ENCODE measurements at regions not wholly inside any gene's neighbourhood (a gene's known extent, or its start where the extent isn't known, plus 50 kb on each side); places are given as distances from the start of the nearest gene placed in this dataset.

- H3K4me1 ChIP-seq, result no peaks in the 10 kb centered on the region
- no peak overlapping the region for H3K27ac ChIP-seq
- 44 to 52% methylated on average over 2 of the region's 2 CpGs for WGBS, 2 donors
- no peak for TF ChIP-seq CTCF (IDR thresholded peaks at IDR 0.05)
- no peaks in the 10 kb centered on the region for H3K27me3 ChIP-seq
- ATAC-seq (no peak), FAIRE-seq (no peak), DNase-seq (no peak)
- no peaks in the 10 kb centered on the region for H3K9me3 ChIP-seq
- no peak overlapping the region for H3K4me3 ChIP-seq
- no peaks in the 10 kb centered on the region for H3K36me3 ChIP-seq
- intact Hi-C loops (cut with DNase I), result no loop called here
Measured at GRCh38 chr21:23245255-23245654, 2247.0 kb downstream of the NCAM2 start.

- Histone ChIP-seq H3K9me3 (no peaks in the 10 kb centered on the region), H3K27me3 (no peaks in the 10 kb centered on the region), H3K4me3 (no peak overlapping the region), H3K4me1 (no peaks in the 10 kb centered on the region), H3K27ac (no peak overlapping the region), H3K36me3 (no peaks in the 10 kb centered on the region)
- DNase-seq, result no peak
- WGBS, 2 donors, result 25 to 39% methylated on average over 2 of the region's 2 CpGs
- intact Hi-C loops (cut with DNase I), result no loop called here
- TF ChIP-seq CTCF (IDR thresholded peaks at IDR 0.05), result no peak
- no peak for FAIRE-seq
- ATAC-seq, result no peak
Measured at GRCh38 chr21:23223882-23224281, 2225.7 kb downstream of the NCAM2 start.

- no peak for TF ChIP-seq CTCF (IDR thresholded peaks at IDR 0.05)
- H3K9me3 ChIP-seq, result no peaks in the 10 kb centered on the region
- intact Hi-C loops (cut with DNase I), result no loop called here
- FAIRE-seq (no peak), DNase-seq (no peak), ATAC-seq (no peak)
- no peak overlapping the region for H3K4me3 ChIP-seq
- no peaks in the 10 kb centered on the region for H3K27me3 ChIP-seq
- H3K36me3 ChIP-seq, result no peaks in the 10 kb centered on the region
- no peaks in the 10 kb centered on the region for H3K4me1 ChIP-seq
- WGBS, 2 donors, result 55 to 84% methylated on average over 1 of the region's 1 CpG
- no peak overlapping the region for H3K27ac ChIP-seq
Measured at GRCh38 chr21:23218667-23219066, 2220.5 kb downstream of the NCAM2 start.

GRCh38 chr21:23217597-23217996, 2219.4 kb downstream of the NCAM2 start:
- intact Hi-C loops (cut with DNase I), result no loop called here
- H3K27me3 ChIP-seq, result no peaks in the 10 kb centered on the region
- no peak for TF ChIP-seq CTCF (IDR thresholded peaks at IDR 0.05)
- H3K4me3 ChIP-seq, result no peak overlapping the region
- ATAC-seq, result no peak
- DNase-seq, result no peak
- H3K27ac ChIP-seq, result no peak overlapping the region
- 31 to 43% methylated on average over 1 of the region's 1 CpG for WGBS, 2 donors
- FAIRE-seq, result no peak
- H3K4me1 ChIP-seq, result no peaks in the 10 kb centered on the region
- H3K9me3 ChIP-seq, result no peaks in the 10 kb centered on the region
- H3K36me3 ChIP-seq, result no peaks in the 10 kb centered on the region

GRCh38 chr21:23215261-23215660, 2217.1 kb downstream of the NCAM2 start:
- intact Hi-C loops (cut with DNase I), result no loop called here
- no peak for DNase-seq

More at GRCh38 chr21:23215261-23215660, 2217.1 kb downstream of the NCAM2 start:
- H3K27ac ChIP-seq, result no peak overlapping the region
- FAIRE-seq (no peak), ATAC-seq (no peak)
- H3K36me3 ChIP-seq, result no peaks in the 10 kb centered on the region
- no peak for TF ChIP-seq CTCF (IDR thresholded peaks at IDR 0.05)
- H3K27me3 ChIP-seq, result no peaks in the 10 kb centered on the region
- no peaks in the 10 kb centered on the region for H3K4me1 ChIP-seq
- H3K4me3 ChIP-seq, result no peak overlapping the region
- no peaks in the 10 kb centered on the region for H3K9me3 ChIP-seq
- 56 to 72% methylated on average over 1 of the region's 1 CpG for WGBS, 2 donors

All from pancreas (tissue), 10 donors.